Omental fat pad (tissue), 3 donors: ENCODE measurements at regions not wholly inside any gene's neighbourhood (a gene's known extent, or its start where the extent isn't known, plus 50 kb on each side); places are given as distances from the start of the nearest gene placed in this dataset.

Experiments
- ATAC-seq: fragments of 150-250 bp; one replicate; pipeline ENCODE4 v1.9.1; 2016; ENCODE audit warnings: mild to moderate bottlenecking, moderate library complexity; ENCODE audit not compliant: low FRiP score
- DNase-seq: peaks from one replicate; pipeline ENCODE4 v3.0.0-alpha.2; 2019; ENCODE audit warnings: low spot score
- CTCF ChIP-seq, 3 donors: fragments of 450-650 bp; IDR thresholded peaks; one replicate each; pipeline ENCODE4 v1.5.1; 2016 to 2017; ENCODE audit warnings: antibody characterized with exemption in 3 of 3, mild to moderate bottlenecking in 3 of 3, moderate library complexity in 2 of 3

GRCh38 chr18:41593171-41593675 is 361.8 kb upstream of the PIK3C3 start:
- TF ChIP-seq CTCF (IDR thresholded peaks at IDR 0.05) = no peak
- DNase-seq (no peak), ATAC-seq (no peak)

- ATAC-seq (no peak), DNase-seq (no peak)
- no peak for TF ChIP-seq CTCF (IDR thresholded peaks at IDR 0.05)
Measured at GRCh38 chr18:41587976-41588375, 367.1 kb upstream of the PIK3C3 start.

- TF ChIP-seq CTCF (IDR thresholded peaks at IDR 0.05) = no peak
- no peak for DNase-seq
- ATAC-seq = no peak
Measured at GRCh38 chr18:41585512-41585911, 369.5 kb upstream of the PIK3C3 start.

DNA sequence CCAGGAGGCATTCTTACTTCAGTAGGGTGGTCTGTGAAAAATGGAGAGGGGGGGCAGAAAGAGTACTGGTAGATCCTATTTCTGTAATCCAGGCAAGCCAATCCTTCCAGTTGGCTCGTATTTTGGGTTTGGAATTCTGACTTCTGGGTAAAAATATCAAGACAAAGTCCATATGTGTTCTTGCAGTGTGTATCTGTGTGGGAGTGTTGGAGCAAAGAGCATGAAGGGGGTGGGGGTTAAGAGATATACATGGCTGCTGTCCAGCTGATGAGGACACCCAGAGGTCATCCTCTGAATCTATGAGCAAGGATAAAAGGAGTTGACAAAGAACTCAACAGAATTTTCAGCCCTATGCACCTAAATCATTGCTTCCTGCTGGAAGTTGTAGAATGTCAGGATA is 375.8 kb upstream of the PIK3C3 start:
- ATAC-seq = no peak
- DNase-seq = no peak
- no peak for TF ChIP-seq CTCF (IDR thresholded peaks at IDR 0.05)

DNA sequence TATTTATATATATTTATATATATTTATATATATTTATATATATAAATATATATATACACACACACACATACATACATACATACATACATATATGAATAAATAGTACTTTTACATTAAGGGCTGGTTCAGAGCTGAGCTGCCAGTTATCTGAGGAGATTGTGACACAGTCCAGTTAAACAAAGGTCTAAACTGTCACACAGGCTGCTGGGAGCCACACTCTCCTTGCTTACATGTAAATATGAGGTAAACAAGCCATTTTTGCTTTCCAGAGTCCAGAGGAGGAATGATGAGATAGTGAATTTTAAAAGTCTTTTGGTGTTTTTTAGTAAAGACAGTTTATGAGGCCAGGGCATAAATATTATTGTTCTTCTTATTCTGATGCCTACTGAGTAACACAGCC is 377.5 kb upstream of the PIK3C3 start:
- TF ChIP-seq CTCF (IDR thresholded peaks at IDR 0.05) = no peak
- ATAC-seq (no peak), DNase-seq (no peak)

DNA sequence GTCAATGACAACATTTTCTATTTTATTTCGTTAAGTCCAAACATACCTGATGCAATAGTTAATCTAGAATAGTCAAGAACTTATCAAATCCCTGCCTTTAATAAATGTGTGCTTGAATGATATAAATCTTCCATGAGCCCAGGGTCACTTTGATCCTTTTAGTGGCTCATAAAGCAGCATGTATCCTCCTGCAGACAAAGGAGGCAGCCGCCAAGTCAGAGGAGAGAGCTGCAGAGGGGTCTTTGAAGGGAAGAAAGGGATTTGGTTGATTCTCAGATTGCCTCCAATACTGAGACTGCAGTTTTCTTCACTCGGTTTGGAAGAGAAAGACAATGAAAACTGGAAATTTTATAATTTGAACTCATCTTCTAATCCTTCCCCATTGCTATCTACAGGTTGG is 378.4 kb upstream of the PIK3C3 start:
- no peak for ATAC-seq
- no peak for DNase-seq
- TF ChIP-seq CTCF (IDR thresholded peaks at IDR 0.05) = no peak

DNA sequence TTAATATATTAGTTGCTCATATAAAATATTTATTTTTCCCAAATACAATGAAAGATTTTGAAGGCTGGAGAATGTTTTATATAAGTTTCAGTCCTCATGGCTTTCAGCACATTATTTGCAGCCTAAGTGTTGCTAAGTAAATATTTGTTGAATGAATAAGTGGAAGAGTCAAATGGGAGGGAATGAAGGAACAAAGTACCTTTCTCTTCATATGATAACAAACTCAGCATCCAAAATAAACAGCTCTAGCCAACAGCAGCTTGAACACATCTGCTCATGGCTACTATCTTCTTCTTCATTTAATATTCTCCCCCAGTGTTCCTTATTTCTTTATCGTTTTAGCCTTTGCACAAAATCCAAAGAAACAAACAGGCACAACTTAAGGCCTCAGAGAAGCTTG is 385.2 kb upstream of the PIK3C3 start:
- ATAC-seq (no peak), DNase-seq (no peak)
- TF ChIP-seq CTCF (IDR thresholded peaks at IDR 0.05) = no peak
